T-helper 1 cell (primary cell): ENCODE measurements at regions not wholly inside any gene's neighbourhood (a gene's known extent, or its start where the extent isn't known, plus 50 kb on each side); places are given as distances from the start of the nearest gene placed in this dataset.
"Not testable (repeated sequence)": the region's sequence is repeated elsewhere in the genome, so short reads cannot be mapped to it uniquely, and the experiment has no call there.

ENCODE experiments used
- DNase-seq, 5 donors: peaks; one replicate each; pipeline ENCODE4 v3.0.0-alpha.2; 2012 to 2020

- no peak for DNase-seq
These were observed 134.5 kb upstream of the PRSS16 start for GRCh38 chr6:27112974-27113373.

DNA sequence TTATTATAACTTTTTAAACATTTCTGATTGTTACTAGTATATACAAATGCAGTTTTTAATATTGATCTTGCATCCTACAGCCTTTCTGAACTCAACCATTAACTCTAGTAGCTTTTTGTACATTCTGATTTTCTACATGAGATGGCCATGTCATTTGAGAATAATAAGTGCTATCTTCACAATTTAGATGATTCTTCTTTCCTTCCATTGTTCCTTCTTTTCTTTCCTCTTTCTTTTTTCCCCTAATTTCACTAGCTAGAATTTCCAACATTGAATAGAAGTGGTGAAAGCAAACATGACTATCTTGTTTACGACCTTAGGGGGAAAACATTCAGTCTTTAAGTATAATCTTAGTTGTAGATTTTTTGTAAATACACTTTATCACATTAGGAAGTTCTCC, 128.2 kb upstream of the PRSS16 start:
- no peak for DNase-seq

GRCh38 chr6:27119761-27120160, 127.7 kb upstream of the PRSS16 start:
- no peak for DNase-seq

DNA sequence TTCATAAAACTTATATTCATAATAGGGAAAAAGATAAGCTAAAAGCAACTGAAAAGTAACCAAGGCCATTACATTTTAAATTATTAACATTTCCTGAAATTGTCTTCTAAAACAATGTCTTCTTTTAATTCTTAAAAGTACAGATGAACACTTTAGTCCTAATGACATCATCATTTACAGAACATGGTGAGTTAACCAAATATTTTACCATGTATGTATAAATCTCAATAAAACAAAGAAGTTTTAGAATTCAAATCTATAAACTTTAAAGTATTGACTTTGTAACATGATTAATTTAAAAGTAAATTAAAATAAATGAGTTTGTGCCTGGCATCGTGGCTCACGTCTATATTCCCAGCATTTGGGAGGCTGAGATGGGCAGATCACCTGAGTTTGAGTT, 125.9 kb upstream of the PRSS16 start:
- no peak for DNase-seq

GRCh38 chr6:27124252-27124657, 123.2 kb upstream of the PRSS16 start:
- DNase-seq = no peak

- no peak for DNase-seq
These were observed 121.3 kb upstream of the PRSS16 start for GRCh38 chr6:27126046-27126814.

- DNase-seq = peak; percentile 58 to 88 (median 76)
These were observed 120.5 kb upstream of the PRSS16 start for GRCh38 chr6:27126815-27127537.

DNA sequence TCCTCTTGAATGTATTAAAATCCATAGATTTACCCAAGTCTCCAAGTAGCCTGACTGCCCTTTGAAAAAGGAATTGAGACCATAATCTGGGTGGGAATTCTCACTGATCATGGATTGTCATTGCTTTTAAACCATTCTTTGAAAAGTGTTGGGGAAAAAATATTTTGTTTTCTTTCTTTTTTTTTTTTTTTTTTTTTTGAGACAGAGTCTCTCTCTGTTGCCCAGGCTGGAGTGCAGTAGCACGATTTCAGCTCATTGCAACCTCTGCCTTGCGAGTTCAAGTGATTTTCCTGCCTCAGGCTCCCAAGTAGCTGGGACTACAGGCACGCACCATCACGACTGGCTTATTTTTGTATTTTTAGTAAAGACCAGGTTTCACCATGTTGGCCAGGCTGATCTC, 119.6 kb upstream of the PRSS16 start:
- not testable (repeated sequence) for DNase-seq

- DNase-seq = no peak
These were observed 119.0 kb upstream of the PRSS16 start for GRCh38 chr6:27128311-27129094.

DNA sequence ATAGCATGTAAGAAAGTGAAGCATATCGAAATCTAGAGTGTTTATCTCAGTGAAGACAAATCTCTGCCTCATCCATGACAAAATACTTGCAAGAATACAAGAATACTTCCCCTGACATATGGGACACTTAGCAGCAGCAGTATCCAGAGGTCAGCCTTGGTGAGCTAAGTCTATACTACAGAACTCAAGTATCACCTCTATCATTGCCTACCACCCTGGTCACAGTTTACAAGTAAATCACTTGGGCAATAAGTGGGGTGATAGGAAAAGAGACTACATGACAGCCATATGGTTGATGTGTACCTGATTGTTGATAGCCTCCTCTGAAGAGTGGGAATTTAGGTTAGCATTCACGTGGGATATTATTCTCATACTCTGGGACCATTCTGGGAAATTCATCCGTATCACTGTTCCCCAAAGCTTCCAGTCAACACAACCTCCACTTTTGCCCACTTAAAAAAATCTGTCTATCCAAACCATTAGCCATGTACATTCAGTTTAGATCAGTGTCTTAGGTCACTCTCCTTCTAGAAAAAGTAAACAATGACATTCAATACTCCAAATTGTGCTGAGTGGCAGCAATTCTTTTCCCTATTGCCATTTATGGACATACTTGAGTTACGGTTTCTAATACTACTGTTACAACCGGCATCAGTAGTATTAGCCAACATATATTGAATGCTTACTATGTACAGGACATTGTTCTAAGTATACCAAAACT, 118.2 kb upstream of the PRSS16 start:
- DNase-seq = no peak

GRCh38 chr6:27129917-27130316, 117.6 kb upstream of the PRSS16 start:
- no peak for DNase-seq

GRCh38 chr6:27130668-27131428, 116.7 kb upstream of the PRSS16 start:
- peak in 1 of 5 donors; percentile 35 for DNase-seq

GRCh38 chr6:27132282-27132531, 115.3 kb upstream of the PRSS16 start:
- not testable (repeated sequence) for DNase-seq

DNA sequence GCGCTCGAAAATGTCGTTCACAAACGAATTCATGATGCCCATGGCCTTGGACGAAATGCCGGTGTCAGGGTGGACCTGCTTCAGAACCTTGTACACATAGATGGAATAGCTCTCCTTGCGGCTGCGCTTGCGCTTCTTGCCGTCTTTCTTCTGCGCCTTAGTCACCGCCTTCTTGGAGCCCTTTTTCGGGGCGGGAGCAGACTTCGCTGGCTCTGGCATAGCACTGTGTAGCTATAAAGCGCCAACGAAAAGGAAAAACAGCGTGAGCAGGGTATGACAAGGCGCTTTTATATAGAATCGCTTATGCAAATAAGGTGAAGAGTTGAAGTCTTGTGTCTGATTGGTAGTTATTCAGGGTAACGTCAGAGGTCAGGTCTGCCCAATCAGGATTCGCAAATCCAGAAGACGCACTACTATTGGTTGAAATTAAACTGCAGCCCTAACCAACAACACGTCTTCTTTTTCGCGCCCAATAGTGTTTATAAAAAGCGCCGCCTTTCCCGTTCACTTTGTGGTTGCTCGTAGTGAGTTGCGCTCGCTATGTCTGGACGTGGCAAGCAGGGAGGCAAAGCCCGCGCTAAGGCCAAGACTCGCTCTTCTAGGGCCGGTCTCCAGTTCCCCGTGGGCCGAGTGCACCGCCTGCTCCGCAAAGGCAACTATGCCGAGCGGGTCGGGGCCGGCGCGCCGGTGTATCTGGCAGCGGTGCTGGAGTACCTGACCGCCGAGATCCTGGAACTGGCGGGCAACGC, 114.8 kb upstream of the PRSS16 start:
- DNase-seq = peak; percentile 73 to 100 (median 86)

DNA sequence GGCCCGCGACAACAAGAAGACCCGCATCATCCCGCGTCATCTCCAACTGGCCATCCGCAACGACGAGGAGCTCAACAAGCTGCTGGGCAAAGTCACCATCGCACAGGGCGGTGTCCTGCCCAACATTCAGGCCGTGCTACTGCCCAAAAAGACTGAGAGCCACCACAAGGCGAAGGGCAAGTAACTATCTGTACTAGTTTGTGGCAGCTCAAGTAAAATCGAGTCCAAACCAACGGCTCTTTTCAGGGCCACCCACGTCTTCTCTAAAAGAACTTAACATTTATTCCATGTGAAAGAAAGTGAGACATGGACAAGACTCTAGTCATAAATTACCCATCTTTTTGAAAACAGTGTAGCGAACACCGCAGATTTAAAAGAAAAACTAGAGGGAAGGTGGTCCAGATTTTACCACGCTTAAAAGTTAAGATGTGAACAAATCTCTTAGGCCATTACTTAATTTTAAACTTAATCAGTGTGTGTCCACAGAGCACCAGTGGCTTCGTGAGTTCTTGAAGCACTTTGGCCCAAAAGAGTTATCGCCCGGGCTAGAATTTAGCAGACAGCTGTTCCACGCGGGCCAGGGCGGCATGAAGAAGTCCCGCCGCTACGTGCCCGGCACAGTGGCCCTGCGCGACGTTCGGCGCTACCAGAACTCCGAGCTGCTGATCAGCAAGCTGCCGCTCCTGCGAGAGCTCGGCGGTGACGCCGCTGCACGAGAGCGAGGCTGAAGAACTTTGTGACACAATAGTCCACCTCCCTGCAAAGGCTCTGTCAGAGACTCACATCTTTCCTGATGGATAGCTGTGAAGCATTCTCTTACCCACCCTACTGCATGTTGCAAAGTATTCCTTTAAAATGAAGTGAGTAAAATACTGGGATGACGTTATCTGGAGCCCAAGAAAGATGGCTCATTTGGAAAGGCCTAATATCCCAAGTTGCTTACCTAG, 113.9 kb upstream of the PRSS16 start:
- DNase-seq = peak; percentile 43 to 91 (median 65)

DNA sequence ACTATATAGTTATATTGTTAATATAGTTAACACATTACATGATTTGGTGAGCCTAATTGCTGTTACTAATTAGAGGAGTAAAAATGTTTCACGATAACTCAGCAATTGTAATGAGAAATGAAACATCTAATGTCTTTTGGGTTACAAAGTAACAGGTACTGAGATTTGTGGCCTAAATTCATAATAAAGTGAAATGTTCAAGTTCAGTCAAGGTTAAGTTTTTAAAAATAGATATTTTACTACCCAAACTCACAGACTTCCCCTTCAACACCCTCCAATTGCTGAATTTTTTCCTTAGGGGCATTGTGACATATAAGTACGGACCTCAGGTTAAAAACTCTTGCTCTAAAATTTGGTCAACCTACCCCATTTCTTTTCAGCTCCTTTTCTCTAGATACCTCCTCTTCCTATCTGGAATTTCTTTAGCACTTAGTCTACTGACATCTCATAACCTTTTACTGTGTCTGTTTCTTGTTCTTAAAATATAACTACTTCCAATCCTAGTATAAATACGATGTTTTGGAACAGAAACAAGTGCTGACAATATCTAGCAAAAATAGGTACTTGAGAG, 112.3 kb upstream of the PRSS16 start:
- no peak for DNase-seq

DNA sequence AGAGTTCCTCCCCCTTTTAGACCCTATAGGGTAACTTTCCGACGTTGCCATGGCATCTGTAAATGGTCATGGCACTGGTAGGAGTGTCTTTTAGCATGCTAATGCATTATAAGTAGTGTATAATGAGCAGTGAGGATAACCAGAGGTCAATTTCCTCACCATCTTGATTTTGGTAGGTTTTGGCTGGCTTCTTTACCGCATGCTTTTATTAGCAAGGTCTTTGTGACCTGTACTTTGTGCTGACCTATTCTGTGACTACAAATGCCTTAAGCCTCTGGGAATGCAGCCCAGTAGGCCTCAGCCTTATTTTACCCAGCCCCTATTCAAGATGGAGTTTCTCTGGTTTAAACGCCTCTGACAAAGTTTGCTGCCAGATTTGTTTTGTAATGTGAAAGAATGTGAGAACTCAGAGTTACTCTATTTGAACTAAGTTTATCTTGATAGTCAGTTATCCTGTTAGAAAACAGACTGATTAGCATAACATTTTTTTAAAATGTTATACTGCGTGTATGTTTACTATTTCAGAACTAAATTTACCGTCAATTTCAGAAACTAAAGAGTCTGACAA, 111.3 kb upstream of the PRSS16 start:
- no peak for DNase-seq

DNA sequence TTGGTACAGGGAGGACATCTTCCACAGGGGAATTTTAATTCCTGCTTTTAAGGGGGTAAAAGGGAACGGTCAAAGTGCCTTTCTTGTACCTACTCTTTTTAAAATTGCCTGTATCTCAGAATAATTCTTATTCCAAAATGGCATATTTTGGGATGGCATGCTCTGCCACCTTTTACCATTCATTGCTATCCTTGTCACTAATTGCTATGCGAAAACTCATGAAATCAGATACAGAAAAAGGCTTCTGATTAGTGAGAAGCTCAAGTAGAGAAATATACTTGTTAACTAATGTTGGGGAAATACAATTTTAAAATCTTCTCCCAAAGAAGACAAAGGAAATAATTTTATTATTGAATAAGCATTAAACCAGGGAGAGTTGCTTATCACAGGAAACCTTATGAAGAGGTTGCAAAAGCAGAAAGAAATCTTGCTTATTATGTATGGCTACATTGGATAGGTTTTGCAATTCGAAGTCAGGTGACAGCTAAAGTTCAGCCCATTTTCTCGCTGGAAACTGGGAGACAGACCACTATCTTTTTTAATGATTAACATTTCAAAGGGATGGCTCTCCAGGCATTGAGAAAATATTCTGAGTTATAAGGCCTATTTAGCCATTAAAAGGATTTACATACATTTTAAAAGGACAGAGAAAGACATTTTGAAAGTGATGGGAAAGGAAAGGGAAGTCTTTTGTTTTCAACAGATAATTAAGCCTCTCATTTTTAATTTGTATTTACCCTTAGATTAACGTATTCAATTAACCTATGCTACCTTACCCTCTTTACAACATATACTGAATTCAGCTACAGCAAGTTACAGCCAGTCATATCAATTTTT, 110.3 kb upstream of the PRSS16 start:
- no peak for DNase-seq

GRCh38 chr6:27138406-27138805, 109.1 kb upstream of the PRSS16 start:
- DNase-seq = peak in 1 of 5 donors; percentile 9
